Cardiac fibroblast (primary cell): ENCODE measurements at regions not wholly inside any gene's neighbourhood (a gene's known extent, or its start where the extent isn't known, plus 50 kb on each side); places are given as distances from the start of the nearest gene placed in this dataset.

Experiments
- DNase-seq, 2 donors: peaks; one replicate each; pipeline versions ENCODE4 v3.0.0 to v3.0.0-alpha.2; 2010; ENCODE audit warnings: low read depth in 2 of 2
- H3K4me3 ChIP-seq, 2 donors: replicated peaks in 1 of 2; 1 replicate in 1 of 2; 2 replicates in 1 of 2; pipeline ENCODE4 v1.5.1; 2011; ENCODE audit warnings: low read depth in 2 of 2, low read length in 2 of 2, mild to moderate bottlenecking in 2 of 2, moderate library complexity in 1 of 2
- TF ChIP-seq, protein P1 (sequence below): IDR thresholded peaks from one replicate; pipeline ENCODE4 v1.5.1; 2011; ENCODE audit warnings: low read depth, mild to moderate bottlenecking, low read length, inconsistent platforms

GRCh38 chr2:239884875-239885274, 140.3 kb downstream of the NDUFA10 start:
- TF ChIP-seq, protein P1, sequence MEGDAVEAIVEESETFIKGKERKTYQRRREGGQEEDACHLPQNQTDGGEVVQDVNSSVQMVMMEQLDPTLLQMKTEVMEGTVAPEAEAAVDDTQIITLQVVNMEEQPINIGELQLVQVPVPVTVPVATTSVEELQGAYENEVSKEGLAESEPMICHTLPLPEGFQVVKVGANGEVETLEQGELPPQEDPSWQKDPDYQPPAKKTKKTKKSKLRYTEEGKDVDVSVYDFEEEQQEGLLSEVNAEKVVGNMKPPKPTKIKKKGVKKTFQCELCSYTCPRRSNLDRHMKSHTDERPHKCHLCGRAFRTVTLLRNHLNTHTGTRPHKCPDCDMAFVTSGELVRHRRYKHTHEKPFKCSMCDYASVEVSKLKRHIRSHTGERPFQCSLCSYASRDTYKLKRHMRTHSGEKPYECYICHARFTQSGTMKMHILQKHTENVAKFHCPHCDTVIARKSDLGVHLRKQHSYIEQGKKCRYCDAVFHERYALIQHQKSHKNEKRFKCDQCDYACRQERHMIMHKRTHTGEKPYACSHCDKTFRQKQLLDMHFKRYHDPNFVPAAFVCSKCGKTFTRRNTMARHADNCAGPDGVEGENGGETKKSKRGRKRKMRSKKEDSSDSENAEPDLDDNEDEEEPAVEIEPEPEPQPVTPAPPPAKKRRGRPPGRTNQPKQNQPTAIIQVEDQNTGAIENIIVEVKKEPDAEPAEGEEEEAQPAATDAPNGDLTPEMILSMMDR = no peak
- H3K4me3 ChIP-seq = no peak overlapping the region
- no peak for DNase-seq

GRCh38 chr2:239884051-239884405, 141.1 kb downstream of the NDUFA10 start:
- no peak for DNase-seq

GRCh38 chr2:239883326-239884050, 141.7 kb downstream of the NDUFA10 start:
- H3K4me3 ChIP-seq = no peak overlapping the region
- TF ChIP-seq, protein P1 = no peak
- no peak for DNase-seq

More at GRCh38 chr2:239884051-239884405, 141.1 kb downstream of the NDUFA10 start:
- TF ChIP-seq, protein P1 = no peak
- H3K4me3 ChIP-seq = no peak overlapping the region

GRCh38 chr2:239882781-239883180, 142.4 kb downstream of the NDUFA10 start:
- TF ChIP-seq, protein P1 = no peak
- no peak for DNase-seq
- no peak overlapping the region for H3K4me3 ChIP-seq

GRCh38 chr2:239882331-239882732, 142.8 kb downstream of the NDUFA10 start:
- no peak overlapping the region for H3K4me3 ChIP-seq
- DNase-seq = peak; percentile 17 to 23
- TF ChIP-seq, protein P1 = peak; percentile 26

- H3K4me3 ChIP-seq = no peak overlapping the region
- peak in 1 of 2 donors; percentile 66 for DNase-seq
- TF ChIP-seq, protein P1 = no peak
Observed at GRCh38 chr2:239881561-239882320, 143.4 kb downstream of the NDUFA10 start.
